DMS 273 (cell line): ENCODE measurements at regions not wholly inside any gene's neighbourhood (a gene's known extent, or its start where the extent isn't known, plus 50 kb on each side); places are given as distances from the start of the nearest gene placed in this dataset.

Experiments used
- DNase-seq: peaks from one replicate; lab custom pipeline; 2025; ENCODE audit not compliant: unreplicated experiment; lab: John Stamatoyannopoulos, UW

- no peak for DNase-seq
These were observed 88.3 kb upstream of the E2F7 start for GRCh38 chr12:77153706-77154105.

GRCh38 chr12:77152623-77153193, 87.3 kb upstream of the E2F7 start:
- DNase-seq = peak; percentile 28

GRCh38 chr12:77151030-77151429, 85.7 kb upstream of the E2F7 start:
- no peak for DNase-seq

GRCh38 chr12:77133566-77133965, 68.2 kb upstream of the E2F7 start:
- peak; percentile 56 for DNase-seq

- no peak for DNase-seq
These were observed 66.7 kb upstream of the E2F7 start for GRCh38 chr12:77131977-77132490.

GRCh38 chr12:77130193-77130592, 64.8 kb upstream of the E2F7 start:
- DNase-seq = peak; percentile 36

GRCh38 chr12:77124767-77125166, 59.4 kb upstream of the E2F7 start:
- DNase-seq = no peak

GRCh38 chr12:77122661-77123060, 57.3 kb upstream of the E2F7 start:
- DNase-seq = no peak

- DNase-seq = no peak
These were observed 56.9 kb upstream of the E2F7 start for GRCh38 chr12:77122236-77122635.

GRCh38 chr12:77120156-77121085, 55.1 kb upstream of the E2F7 start:
- DNase-seq = no peak

- no peak for DNase-seq
These were observed 53.3 kb upstream of the E2F7 start for GRCh38 chr12:77118696-77119095.

GRCh38 chr12:77116277-77116676, 50.9 kb upstream of the E2F7 start:
- no peak for DNase-seq

- DNase-seq = no peak
These were observed 50.1 kb upstream of the E2F7 start for GRCh38 chr12:77115471-77115870.
